ENCODE measurements at regions not wholly inside any gene's neighbourhood (a gene's known extent, or its start where the extent isn't known, plus 50 kb on each side); places are given as distances from the start of the nearest gene placed in this dataset.

- TF ChIP-seq CTCF (IDR thresholded peaks at IDR 0.05; ENCODE audit: low read depth, low read length) (no peak), EZH2phosphoT487 (IDR thresholded peaks at IDR 0.05; ENCODE audit: low read depth) (no peak)
Measured at GRCh38 chr17:77810536-77810935, 148.0 kb upstream of the TNRC6C start.

All from OCI-LY3 (cell line).